ENCODE measurements at regions not wholly inside any gene's neighbourhood (a gene's known extent, or its start where the extent isn't known, plus 50 kb on each side); places are given as distances from the start of the nearest gene placed in this dataset.

GRCh38 chr18:73900106-73900835 is 247.4 kb downstream of the FBXO15 start:
- H3K27me3 ChIP-seq (ENCODE audit: control insufficient read depth in 3 of 3, insufficient read depth in 3 of 3, low read length in 3 of 3), result no peaks in the 10 kb centered on the region

GRCh38 chr18:73897517-73897916 is 250.1 kb downstream of the FBXO15 start:
- no peak overlapping the region for H3K27ac ChIP-seq (ENCODE audit: low read depth, low read length)
- H3K4me3 ChIP-seq (ENCODE audit: low read length in 3 of 3), result no peak overlapping the region
- no peaks in the 10 kb centered on the region for H3K9me3 ChIP-seq (ENCODE audit: control insufficient read depth in 3 of 3, low read length in 3 of 3)
- no peaks in the 10 kb centered on the region for H3K4me1 ChIP-seq (ENCODE audit: control insufficient read depth in 3 of 3, insufficient read depth in 3 of 3, low read length in 3 of 3)
- no peak overlapping the region for H3K9ac ChIP-seq (ENCODE audit: low read depth in 1 of 3, low read length in 3 of 3)
- no peaks in the 10 kb centered on the region for H3K36me3 ChIP-seq (ENCODE audit: control insufficient read depth in 3 of 3, insufficient read depth in 3 of 3, low read length in 3 of 3)
- no peaks in the 10 kb centered on the region for H3K27me3 ChIP-seq (ENCODE audit: control insufficient read depth in 3 of 3, insufficient read depth in 3 of 3, low read length in 3 of 3)

More at GRCh38 chr18:73900106-73900835, 247.4 kb downstream of the FBXO15 start:
- Histone ChIP-seq H3K36me3 (ENCODE audit: control insufficient read depth in 3 of 3, insufficient read depth in 3 of 3, low read length in 3 of 3) (no peaks in the 10 kb centered on the region), H3K4me1 (ENCODE audit: control insufficient read depth in 3 of 3, insufficient read depth in 3 of 3, low read length in 3 of 3) (no peaks in the 10 kb centered on the region), H3K4me3 (ENCODE audit: low read length in 3 of 3) (no peak overlapping the region), H3K9ac (ENCODE audit: low read depth in 1 of 3, low read length in 3 of 3) (no peak overlapping the region), H3K27ac (ENCODE audit: low read depth, low read length) (no peak overlapping the region), H3K9me3 (ENCODE audit: control insufficient read depth in 3 of 3, low read length in 3 of 3) (no peaks in the 10 kb centered on the region)

- Histone ChIP-seq H3K4me3 (ENCODE audit: low read length in 3 of 3) (no peak overlapping the region), H3K36me3 (ENCODE audit: control insufficient read depth in 3 of 3, insufficient read depth in 3 of 3, low read length in 3 of 3) (no peaks in the 10 kb centered on the region), H3K4me1 (ENCODE audit: control insufficient read depth in 3 of 3, insufficient read depth in 3 of 3, low read length in 3 of 3) (no peaks in the 10 kb centered on the region), H3K9me3 (ENCODE audit: control insufficient read depth in 3 of 3, low read length in 3 of 3) (no peaks in the 10 kb centered on the region), H3K27ac (ENCODE audit: low read depth, low read length) (no peak overlapping the region), H3K9ac (ENCODE audit: low read depth in 1 of 3, low read length in 3 of 3) (no peak overlapping the region), H3K27me3 (ENCODE audit: control insufficient read depth in 3 of 3, insufficient read depth in 3 of 3, low read length in 3 of 3) (no peaks in the 10 kb centered on the region)
These were observed 250.9 kb downstream of the FBXO15 start for GRCh38 chr18:73896685-73897084.

- no peaks in the 10 kb centered on the region for H3K9me3 ChIP-seq (ENCODE audit: control insufficient read depth in 3 of 3, low read length in 3 of 3)
- no peak overlapping the region for H3K4me3 ChIP-seq (ENCODE audit: low read length in 3 of 3)
- no peak overlapping the region for H3K9ac ChIP-seq (ENCODE audit: low read depth in 1 of 3, low read length in 3 of 3)
- H3K27ac ChIP-seq (ENCODE audit: low read depth, low read length), result no peak overlapping the region
- no peaks in the 10 kb centered on the region for H3K4me1 ChIP-seq (ENCODE audit: control insufficient read depth in 3 of 3, insufficient read depth in 3 of 3, low read length in 3 of 3)
- H3K36me3 ChIP-seq (ENCODE audit: control insufficient read depth in 3 of 3, insufficient read depth in 3 of 3, low read length in 3 of 3), result no peaks in the 10 kb centered on the region
- H3K27me3 ChIP-seq (ENCODE audit: control insufficient read depth in 3 of 3, insufficient read depth in 3 of 3, low read length in 3 of 3), result no peaks in the 10 kb centered on the region
These were observed 251.9 kb downstream of the FBXO15 start for GRCh38 chr18:73895701-73896100.

- Histone ChIP-seq H3K9ac (ENCODE audit: low read depth in 1 of 3, low read length in 3 of 3) (no peak overlapping the region), H3K4me1 (ENCODE audit: control insufficient read depth in 3 of 3, insufficient read depth in 3 of 3, low read length in 3 of 3) (no peaks in the 10 kb centered on the region), H3K4me3 (ENCODE audit: low read length in 3 of 3) (no peak overlapping the region), H3K9me3 (ENCODE audit: control insufficient read depth in 3 of 3, low read length in 3 of 3) (no peaks in the 10 kb centered on the region), H3K27ac (ENCODE audit: low read depth, low read length) (no peak overlapping the region), H3K27me3 (ENCODE audit: control insufficient read depth in 3 of 3, insufficient read depth in 3 of 3, low read length in 3 of 3) (no peaks in the 10 kb centered on the region), H3K36me3 (ENCODE audit: control insufficient read depth in 3 of 3, insufficient read depth in 3 of 3, low read length in 3 of 3) (no peaks in the 10 kb centered on the region)
These were observed 253.8 kb downstream of the FBXO15 start for GRCh38 chr18:73893880-73894279.

- Histone ChIP-seq H3K9ac (ENCODE audit: low read depth in 1 of 3, low read length in 3 of 3) (no peak overlapping the region), H3K27ac (ENCODE audit: low read depth, low read length) (no peak overlapping the region), H3K27me3 (ENCODE audit: control insufficient read depth in 3 of 3, insufficient read depth in 3 of 3, low read length in 3 of 3) (peaks cover 0 to 2% (median 0%) of the 10 kb centered on the region in 3 donors), H3K9me3 (ENCODE audit: control insufficient read depth in 3 of 3, low read length in 3 of 3) (no peaks in the 10 kb centered on the region), H3K4me1 (ENCODE audit: control insufficient read depth in 3 of 3, insufficient read depth in 3 of 3, low read length in 3 of 3) (no peaks in the 10 kb centered on the region), H3K36me3 (ENCODE audit: control insufficient read depth in 3 of 3, insufficient read depth in 3 of 3, low read length in 3 of 3) (no peaks in the 10 kb centered on the region), H3K4me3 (ENCODE audit: low read length in 3 of 3) (no peak overlapping the region)
These were observed 255.8 kb downstream of the FBXO15 start for GRCh38 chr18:73891572-73892421.

GRCh38 chr18:73888565-73888964 is 259.1 kb downstream of the FBXO15 start:
- H3K4me1 ChIP-seq (ENCODE audit: control insufficient read depth in 3 of 3, insufficient read depth in 3 of 3, low read length in 3 of 3), result no peaks in the 10 kb centered on the region
- H3K27me3 ChIP-seq (ENCODE audit: control insufficient read depth in 3 of 3, insufficient read depth in 3 of 3, low read length in 3 of 3), result peaks cover 0 to 2% (median 0%) of the 10 kb centered on the region in 3 donors
- H3K9me3 ChIP-seq (ENCODE audit: control insufficient read depth in 3 of 3, low read length in 3 of 3), result no peaks in the 10 kb centered on the region
- H3K9ac ChIP-seq (ENCODE audit: low read depth in 1 of 3, low read length in 3 of 3), result no peak overlapping the region
- no peak overlapping the region for H3K4me3 ChIP-seq (ENCODE audit: low read length in 3 of 3)
- no peaks in the 10 kb centered on the region for H3K36me3 ChIP-seq (ENCODE audit: control insufficient read depth in 3 of 3, insufficient read depth in 3 of 3, low read length in 3 of 3)
- no peak overlapping the region for H3K27ac ChIP-seq (ENCODE audit: low read depth, low read length)

GRCh38 chr18:73887801-73888200 is 259.8 kb downstream of the FBXO15 start:
- no peaks in the 10 kb centered on the region for H3K4me1 ChIP-seq (ENCODE audit: control insufficient read depth in 3 of 3, insufficient read depth in 3 of 3, low read length in 3 of 3)
- no peak overlapping the region for H3K9ac ChIP-seq (ENCODE audit: low read depth in 1 of 3, low read length in 3 of 3)
- no peak overlapping the region for H3K4me3 ChIP-seq (ENCODE audit: low read length in 3 of 3)
- H3K9me3 ChIP-seq (ENCODE audit: control insufficient read depth in 3 of 3, low read length in 3 of 3), result no peaks in the 10 kb centered on the region
- H3K27me3 ChIP-seq (ENCODE audit: control insufficient read depth in 3 of 3, insufficient read depth in 3 of 3, low read length in 3 of 3), result peaks cover 0 to 2% (median 0%) of the 10 kb centered on the region in 3 donors
- H3K36me3 ChIP-seq (ENCODE audit: control insufficient read depth in 3 of 3, insufficient read depth in 3 of 3, low read length in 3 of 3), result no peaks in the 10 kb centered on the region
- no peak overlapping the region for H3K27ac ChIP-seq (ENCODE audit: low read depth, low read length)

GRCh38 chr18:73884868-73885267 is 262.8 kb downstream of the FBXO15 start:
- Histone ChIP-seq H3K9me3 (ENCODE audit: control insufficient read depth in 3 of 3, low read length in 3 of 3) (peaks cover 0 to 2% (median 0%) of the 10 kb centered on the region in 3 donors), H3K27ac (ENCODE audit: low read depth, low read length) (no peak overlapping the region), H3K9ac (ENCODE audit: low read depth in 1 of 3, low read length in 3 of 3) (no peak overlapping the region), H3K4me3 (ENCODE audit: low read length in 3 of 3) (no peak overlapping the region), H3K4me1 (ENCODE audit: control insufficient read depth in 3 of 3, insufficient read depth in 3 of 3, low read length in 3 of 3) (no peaks in the 10 kb centered on the region), H3K36me3 (ENCODE audit: control insufficient read depth in 3 of 3, insufficient read depth in 3 of 3, low read length in 3 of 3) (no peaks in the 10 kb centered on the region), H3K27me3 (ENCODE audit: control insufficient read depth in 3 of 3, insufficient read depth in 3 of 3, low read length in 3 of 3) (peaks cover 0 to 2% (median 0%) of the 10 kb centered on the region in 3 donors)

GRCh38 chr18:73881396-73881917 is 266.2 kb downstream of the FBXO15 start:
- peaks cover 0 to 2% (median 0%) of the 10 kb centered on the region in 3 donors for H3K9me3 ChIP-seq (ENCODE audit: control insufficient read depth in 3 of 3, low read length in 3 of 3)
- H3K36me3 ChIP-seq (ENCODE audit: control insufficient read depth in 3 of 3, insufficient read depth in 3 of 3, low read length in 3 of 3), result no peaks in the 10 kb centered on the region
- H3K27me3 ChIP-seq (ENCODE audit: control insufficient read depth in 3 of 3, insufficient read depth in 3 of 3, low read length in 3 of 3), result no peaks in the 10 kb centered on the region
- no peak overlapping the region for H3K27ac ChIP-seq (ENCODE audit: low read depth, low read length)
- no peak overlapping the region for H3K4me3 ChIP-seq (ENCODE audit: low read length in 3 of 3)
- no peaks in the 10 kb centered on the region for H3K4me1 ChIP-seq (ENCODE audit: control insufficient read depth in 3 of 3, insufficient read depth in 3 of 3, low read length in 3 of 3)
- no peak overlapping the region for H3K9ac ChIP-seq (ENCODE audit: low read depth in 1 of 3, low read length in 3 of 3)

Measured in skeletal muscle tissue (tissue), 3 donors.